T1000 (cell line): ENCODE measurements at regions not wholly inside any gene's neighbourhood (a gene's known extent, or its start where the extent isn't known, plus 50 kb on each side); places are given as distances from the start of the nearest gene placed in this dataset.

ENCODE experiments used
- DNase-seq: peaks from one replicate; lab custom pipeline; 2025; ENCODE audit warnings: mixed read lengths; lab: John Stamatoyannopoulos, UW

DNA sequence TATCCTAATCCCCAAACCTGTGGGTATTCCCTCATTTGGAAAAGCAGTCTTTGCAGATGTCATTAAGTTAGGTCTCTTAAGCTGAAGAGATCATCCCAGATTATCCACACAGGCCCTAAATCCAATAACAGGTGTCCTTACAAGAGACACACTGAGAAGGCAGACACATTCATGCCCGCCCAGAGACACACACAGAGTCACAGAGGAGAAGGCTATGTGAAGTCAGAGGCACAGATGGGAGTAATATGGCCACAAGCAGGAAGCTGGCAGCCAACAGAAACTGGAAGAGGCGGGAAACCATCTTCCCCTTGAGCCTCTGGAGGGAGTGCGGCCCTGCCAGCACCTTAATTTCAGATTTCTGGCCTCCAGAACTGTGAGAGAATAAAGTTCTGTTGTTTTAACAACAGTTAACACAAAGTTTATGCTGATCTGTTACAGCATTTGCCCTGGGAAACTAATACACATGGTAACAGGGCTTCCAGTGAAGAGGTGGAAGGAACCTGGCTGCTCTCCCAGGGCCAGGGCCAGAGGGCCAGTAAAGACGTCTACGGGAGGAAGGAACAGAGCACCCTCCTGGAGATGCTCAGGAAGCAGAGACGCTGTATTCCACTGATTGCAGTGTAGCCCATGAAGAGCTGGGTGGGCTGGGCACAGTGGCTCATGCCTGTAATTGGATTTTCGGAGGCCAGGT lies 217.5 kb downstream of the GLI2 start:
- no peak for DNase-seq

DNA sequence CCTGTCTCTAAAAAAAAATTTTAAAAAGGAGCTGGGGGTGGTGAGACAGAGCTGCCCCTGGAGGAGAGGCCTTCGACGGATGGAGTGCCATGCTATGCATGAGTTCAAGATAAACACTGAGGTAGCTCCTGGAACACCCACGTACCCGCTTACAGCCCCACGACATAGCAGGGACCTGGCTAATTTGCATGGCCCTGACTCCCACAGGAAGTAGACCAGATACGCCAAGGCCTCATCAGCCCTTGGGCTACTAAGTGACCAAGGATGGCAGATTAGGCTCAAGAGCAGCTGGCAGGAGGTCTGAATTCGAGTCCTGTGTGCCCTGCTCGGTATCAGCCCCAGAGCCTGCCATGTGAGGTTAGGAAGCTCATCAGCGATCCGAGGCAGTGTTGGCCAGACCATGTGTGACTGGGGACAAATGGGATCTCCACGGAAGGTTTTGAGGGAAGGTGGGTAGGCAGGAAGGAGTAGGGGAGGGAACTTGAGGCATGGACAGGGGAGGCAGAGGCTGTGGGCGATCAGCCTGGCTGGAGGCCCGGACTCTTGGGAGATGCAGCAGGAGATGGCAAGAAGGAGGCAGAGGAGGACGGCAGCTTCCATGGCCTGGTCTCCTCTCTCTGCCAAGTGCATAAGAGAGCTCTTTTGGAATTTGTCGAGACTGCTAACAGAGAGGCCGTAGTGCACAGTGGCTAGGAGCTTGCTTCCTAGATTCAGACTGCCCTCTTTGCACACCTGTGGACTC lies 218.3 kb downstream of the GLI2 start:
- no peak for DNase-seq

DNA sequence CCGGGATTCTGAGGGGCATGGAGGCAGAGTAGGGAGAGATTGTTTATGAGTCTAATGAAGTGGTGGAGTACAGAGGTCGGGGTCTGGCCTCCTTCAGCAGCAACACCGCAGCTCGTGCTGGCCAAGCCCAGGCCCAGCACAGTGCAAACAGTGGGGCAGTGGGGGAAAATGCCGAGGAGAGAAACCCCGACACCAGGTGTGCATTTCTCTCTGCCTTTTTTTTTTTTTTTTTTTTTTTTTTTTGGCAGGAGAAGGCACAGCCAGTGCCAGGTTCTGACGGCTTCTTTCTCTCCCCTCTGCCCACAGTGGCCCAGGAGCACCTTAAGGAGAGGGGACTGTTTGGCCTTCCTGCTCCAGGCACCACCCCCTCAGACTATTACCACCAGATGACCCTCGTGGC lies 219.3 kb downstream of the GLI2 start:
- no peak for DNase-seq

DNA sequence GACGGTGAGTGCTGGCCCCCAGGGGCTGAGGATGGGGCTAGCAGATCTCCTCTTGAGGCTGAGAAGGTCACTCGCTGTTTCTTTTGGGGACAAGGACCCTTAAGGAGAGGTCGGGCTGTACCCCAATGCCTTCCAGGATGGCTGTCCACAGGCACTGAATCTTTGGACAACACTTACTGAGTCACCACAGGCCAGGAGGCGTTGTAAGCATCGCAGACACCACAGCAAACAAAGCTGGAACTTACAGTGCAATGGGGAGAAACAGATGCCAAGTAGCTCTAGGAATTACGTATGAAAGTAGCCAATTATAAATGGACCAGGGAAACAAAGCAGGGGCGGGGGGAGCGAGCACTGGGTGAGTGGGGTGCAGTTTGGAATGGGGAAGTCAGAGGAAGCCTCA lies 219.8 kb downstream of the GLI2 start:
- DNase-seq = no peak

DNA sequence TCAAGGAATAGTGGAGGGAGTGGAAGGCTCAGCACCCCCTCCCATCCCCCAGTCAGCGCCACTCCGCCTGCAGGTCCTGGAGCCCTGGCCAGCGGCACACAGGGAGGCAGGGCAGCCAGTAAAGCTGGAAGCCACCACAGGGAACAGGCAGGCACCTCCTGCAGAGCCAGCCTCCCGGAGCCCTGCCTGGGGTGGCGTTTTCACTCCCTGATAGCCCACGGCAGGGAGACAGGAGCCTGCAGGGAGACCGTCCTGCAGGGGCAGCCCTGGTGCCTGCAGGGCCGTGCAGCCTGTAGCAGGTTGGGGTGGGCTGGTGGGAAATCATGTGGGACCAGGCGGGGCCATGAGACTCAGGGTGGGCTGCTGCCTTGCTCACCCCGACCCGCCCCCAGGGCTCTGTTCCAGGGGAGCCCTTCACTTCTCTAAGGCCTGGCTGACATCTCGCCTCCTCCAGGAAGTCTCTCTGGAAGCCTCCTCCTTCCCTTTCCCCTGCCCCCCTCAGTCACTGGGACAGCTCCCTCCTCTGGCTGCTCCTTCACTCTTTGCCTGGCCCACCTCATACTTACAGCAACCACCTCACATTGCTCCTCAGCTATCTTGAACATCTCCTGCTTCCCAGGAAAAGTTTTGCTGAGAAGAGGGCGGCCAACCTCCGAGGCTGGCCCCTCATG lies 221.0 kb downstream of the GLI2 start:
- DNase-seq = no peak

DNA sequence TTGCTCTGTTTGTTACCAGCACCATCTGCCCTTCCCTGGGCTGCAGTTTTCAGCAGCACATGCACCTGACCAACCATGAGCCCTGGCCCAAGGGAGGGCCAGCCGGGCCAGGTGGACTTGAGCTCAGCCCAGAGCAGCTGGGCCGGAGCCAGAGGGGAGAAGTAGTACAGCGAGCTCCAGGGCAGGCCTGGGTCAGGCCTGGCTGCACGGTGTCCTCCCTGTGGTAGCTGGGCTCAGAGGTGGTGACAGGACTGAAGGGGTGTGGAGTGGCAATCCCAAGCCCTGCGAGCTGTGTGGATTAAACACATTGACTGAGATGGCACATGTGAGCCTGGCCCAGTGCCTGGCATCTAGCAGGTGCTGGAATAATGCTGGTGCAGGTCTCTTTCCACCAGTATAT lies 222.2 kb downstream of the GLI2 start:
- DNase-seq = no peak

DNA sequence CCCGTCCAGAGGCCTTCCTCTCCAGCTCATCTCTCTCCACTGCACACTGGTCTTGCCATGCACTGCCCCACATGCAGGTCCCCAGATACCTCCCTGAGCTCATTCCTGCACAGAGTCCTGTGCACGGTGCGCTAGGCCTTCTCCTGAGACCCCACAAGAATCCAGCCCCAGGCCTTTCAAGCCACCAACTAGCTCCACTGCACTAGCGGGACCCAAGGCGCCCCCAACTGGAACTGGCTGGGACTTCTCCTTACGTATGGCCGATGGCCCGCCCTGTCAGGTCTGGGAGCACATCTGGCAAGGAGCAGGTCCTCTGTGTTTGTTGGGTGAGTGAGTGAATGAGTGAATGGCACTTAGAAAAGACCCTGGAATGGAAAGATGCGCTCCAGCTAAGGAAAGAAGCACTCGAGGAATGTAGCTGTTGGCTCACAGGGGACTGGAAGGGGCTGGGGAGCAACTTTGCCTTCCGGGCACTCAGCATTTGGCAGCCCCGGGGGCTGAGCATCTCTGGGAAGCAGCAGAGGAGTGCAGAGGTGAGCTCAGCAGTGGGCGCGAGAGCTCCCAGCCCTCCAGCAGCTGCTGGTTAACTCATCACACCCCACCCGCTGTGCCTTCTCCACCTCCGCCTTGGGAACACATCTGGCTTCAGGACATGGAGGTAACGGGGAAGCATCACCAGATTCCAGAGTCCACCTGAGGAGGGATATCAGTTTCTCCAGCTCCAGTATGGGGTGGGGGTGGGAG lies 223.1 kb downstream of the GLI2 start:
- no peak for DNase-seq

DNA sequence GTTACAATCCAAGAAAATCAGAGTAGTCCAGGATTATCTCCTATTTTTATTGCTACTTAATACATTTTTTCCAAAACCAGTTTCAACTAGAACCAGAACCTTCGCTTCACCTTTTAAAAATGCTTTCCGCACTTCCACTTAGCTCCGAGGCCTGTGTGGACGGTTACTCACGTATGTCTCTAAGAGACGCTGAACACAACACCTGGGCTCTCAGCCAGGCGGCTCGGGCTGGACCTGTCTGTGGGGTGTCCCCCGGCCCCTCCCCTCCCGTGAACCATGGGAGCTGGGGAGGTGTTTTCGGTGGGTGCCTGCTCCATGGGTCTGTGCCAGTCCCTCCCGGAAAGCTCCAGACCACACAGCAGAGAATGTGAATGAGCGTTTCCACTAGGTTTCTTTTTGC lies 223.8 kb downstream of the GLI2 start:
- no peak for DNase-seq

DNA sequence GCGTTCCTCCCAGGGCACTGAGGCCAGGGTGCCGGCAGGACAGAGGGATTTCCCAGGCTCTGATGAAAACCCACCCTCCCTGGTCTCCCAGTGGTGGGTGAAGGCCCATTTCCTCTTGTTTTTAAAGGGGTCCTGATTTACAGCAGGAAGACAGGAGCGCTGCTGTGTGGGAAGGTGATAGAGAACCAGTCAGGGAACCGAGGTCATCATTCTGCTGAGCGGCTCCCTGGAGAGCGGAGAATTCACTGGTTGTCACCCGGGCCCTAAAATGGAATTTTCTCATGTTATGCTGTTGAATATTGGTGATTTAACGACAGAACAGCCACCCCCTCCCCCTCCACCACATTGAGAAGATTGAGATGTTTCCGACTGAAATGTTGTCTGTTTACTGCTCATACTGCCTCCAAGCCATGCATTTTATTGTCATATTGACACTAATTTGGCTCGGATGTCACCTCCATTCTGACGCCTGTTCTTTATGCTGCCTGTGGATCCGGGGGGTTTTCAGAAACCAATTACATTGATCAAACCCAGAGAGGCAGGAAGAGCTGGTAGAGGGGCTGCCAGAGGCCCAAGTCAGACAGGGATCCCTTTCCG lies 225.2 kb downstream of the GLI2 start:
- DNase-seq = no peak

DNA sequence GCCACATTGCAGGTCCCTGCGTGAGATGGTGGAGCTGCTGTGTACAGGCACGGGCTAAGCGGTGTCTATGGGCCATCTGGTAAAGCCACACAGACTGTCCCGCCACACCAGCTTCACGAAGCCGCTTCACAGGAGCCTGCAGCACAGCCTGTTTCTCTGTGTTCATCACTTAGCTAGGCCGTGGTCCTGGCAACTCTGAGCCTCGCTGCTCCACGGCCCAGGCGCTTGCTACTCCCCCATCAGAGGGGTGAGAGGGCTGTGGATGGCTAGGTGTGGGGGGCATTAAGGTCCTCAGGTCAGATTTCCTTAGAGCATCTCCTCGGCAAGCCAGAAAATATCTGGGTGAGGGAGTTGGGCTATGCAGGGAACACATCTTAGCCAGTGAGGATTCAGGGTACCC lies 225.7 kb downstream of the GLI2 start:
- no peak for DNase-seq

DNA sequence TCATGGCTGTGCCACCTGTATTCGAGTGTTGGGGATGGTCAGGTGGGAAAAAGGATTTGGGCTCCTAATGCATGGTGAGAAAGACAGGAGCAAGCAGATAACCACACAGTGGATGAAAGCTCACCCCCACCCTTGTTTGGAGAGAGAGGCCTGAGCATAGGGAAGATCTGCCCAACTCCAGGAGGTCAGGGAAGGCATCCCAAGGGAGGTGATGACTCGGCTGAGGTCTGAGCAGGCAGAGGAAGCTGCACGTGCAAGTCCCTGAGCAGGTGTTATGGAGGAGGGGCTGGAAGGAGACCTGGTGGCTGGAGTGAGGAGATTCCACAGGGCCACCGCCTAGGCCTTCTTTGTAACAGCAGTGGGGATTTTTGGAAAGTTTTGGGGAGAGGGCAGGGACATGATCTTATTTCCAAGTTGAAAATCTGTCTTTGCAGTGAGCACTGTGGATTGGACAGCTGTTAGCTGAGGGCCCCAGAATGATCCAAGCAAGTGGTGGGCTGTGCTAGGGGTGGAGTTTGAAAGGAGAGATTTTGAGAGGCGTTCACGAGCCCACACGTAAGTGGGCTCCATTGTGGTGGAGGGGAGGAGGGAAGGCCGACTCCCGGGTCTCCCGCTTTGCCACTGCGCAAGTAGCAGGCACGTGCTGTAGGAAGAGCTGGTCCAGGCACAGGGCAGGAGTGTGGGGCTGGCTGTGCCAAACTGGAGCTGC lies 228.5 kb downstream of the GLI2 start:
- DNase-seq = no peak

DNA sequence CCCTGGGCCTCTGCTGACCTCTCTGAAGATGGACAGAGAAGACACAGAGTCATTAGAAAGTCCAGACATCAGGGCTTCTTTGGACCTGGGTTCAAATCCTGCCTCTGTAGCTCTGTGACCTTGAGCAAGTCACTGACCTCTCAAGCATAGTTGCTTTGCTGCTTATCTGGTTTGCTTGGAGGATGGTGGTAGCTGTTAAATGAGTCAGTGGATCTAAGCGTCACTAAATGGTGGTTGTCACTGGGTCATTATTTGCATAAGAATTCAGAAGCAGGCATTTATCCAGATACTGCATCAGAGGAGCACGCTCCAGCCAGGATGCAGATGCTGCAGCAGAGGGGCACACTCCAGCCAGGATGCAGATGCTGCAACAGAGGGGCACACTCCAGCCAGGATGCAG lies 229.2 kb downstream of the GLI2 start:
- no peak for DNase-seq

DNA sequence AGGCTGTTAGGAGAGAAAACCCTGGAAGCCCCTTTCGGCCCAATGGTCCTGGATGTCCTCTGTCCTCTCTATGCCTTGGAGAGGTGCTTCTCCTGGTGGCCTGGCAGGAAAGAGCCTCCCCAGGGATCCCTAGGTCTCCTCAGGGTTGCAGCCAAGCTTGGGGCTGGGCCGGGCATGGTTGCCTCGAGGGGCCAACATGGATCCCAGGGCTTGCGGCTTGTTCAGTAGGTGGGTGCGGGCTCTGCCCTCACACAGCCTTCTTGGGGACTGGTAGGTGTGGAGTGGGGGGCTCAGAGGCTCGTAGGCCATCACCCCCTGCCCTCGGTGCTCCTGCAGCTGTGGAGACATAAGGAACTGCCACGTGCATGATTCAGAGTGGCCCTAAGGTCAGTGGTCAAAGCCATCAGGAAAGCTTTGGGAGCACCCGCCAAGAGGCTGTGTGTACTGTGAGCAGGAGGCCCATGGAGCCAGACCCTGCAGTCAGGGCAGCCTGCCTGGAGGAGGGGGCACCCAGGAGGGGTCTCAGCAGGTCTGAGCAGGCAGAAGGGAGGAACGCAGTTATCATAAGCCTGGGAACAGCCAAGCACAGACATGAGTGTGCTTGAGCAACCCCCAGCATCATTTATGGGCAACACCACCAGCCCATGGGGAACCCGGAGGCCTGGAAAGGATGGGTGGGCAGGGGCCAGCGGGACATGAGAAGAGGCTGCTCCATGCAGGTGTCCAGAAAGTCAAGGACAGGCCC lies 231.0 kb downstream of the GLI2 start:
- DNase-seq = no peak

DNA sequence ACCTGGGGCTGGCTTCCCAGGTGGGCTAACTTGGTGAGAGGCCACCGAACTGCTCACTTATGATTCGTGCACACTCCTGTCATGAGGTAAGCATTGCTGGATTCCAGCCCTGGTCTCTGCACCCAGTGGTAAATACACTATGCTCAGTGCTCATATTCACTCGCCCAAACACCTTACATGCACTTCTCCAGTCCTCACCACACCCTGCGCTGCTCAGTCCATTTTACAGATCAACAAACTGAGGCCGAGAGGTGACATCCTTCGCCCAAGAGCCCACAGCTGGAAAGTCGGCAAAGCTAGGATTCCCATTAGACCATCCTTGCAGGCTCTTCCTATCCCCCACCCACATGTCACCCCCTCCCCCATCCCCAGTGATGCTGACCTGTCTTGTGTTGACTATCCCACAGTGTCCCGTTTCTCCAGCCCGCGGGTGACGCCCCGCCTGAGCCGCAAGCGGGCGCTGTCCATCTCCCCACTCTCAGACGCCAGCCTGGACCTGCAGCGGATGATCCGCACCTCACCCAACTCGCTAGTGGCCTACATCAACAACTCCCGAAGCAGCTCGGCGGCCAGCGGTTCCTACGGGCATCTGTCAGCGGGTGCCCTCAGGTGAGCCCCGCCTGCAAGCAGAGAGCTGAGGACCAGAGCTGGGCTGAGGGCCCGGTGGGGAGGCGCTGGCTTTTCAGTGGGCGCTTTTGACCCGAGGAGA lies 232.8 kb downstream of the GLI2 start:
- no peak for DNase-seq

DNA sequence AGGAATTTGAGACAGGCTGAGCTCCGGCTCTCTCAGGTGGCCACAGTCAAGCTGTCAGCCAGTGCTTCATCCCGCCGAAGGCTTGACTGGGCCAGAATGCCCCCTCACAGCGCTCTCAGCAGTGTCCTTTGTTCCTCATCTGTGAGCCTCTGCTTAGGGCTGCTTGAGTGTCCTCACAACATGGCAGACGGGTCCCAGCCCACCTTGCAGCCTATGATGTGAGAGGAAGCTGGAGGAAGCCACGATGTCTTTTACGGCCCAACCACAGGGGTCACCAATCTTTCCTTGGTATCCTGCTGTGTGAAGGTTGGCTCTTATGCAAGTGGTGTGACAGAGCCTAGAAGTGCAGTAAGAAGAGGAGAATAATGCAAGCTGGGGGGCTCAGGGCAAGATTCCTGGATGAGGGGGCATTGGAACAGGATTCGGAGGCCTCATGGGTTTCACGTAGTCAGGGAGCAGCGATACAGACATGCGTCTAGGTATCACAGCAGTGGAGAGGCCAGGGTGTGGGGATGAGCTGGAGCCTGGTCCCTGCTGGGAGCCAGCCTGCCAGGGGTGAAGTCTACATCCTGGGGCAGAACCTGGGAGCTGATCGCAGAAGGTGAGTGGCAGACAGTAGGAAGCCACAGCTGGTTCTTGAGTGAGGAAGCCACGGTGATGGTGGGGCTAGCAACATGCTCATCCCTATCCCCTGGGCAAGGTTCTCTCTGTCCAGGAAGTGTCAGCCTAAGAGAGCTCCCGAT lies 234.1 kb downstream of the GLI2 start:
- no peak for DNase-seq

DNA sequence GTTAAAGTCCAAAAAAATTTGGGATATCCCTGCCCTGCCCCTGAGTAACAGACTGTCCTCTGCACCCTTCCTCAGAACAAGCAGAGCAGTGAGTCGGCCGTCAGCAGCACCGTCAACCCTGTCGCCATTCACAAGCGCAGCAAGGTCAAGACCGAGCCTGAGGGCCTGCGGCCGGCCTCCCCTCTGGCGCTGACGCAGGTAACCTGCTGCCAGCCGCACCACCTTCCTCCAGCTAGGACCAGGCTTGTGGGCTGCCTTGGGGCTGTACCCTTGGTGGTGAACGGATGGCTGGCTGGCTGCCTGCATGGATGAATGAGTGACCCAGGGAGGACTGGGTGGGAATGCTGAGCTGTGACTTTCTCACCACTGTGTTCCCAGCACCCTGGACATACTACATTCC lies 236.2 kb downstream of the GLI2 start:
- DNase-seq = no peak

DNA sequence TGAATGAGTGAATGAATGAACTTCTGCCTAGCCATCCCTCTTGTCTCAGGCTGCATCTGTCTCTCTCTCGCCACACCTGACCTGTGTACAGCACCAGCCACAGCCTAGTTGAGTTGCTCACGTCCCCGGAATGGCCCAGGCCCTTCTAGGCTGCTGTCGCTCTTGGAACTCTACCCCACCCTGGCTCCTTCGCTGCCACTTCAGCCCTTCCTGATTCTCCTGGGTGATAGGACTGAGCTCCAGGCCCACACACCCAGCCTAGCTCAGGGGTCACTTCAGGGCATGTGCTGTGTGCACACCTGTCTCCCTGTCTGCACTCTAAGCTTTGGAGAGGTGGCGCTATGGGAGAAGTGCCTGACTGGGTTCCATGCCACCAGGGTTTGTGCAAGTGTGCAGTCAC lies 236.6 kb downstream of the GLI2 start:
- DNase-seq = no peak

DNA sequence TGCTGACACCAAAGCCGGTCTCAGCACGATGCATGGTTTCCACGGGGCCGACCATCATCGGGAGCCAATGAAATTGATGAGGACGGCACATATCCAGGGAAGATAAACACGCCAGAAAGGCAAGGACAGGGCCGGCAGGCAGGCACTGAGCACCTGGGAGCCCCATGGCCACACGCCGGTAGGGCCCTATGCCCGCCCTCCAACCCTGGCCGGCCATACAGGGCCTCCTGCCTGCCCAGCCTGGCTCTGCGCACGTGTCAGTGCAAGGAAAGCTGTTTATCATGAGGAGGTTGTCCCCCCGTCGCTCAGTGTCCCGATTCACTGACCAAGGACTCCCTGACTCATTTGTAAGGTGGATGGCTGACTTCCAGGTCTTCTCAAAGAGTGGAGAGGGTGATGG lies 237.5 kb downstream of the GLI2 start:
- no peak for DNase-seq

DNA sequence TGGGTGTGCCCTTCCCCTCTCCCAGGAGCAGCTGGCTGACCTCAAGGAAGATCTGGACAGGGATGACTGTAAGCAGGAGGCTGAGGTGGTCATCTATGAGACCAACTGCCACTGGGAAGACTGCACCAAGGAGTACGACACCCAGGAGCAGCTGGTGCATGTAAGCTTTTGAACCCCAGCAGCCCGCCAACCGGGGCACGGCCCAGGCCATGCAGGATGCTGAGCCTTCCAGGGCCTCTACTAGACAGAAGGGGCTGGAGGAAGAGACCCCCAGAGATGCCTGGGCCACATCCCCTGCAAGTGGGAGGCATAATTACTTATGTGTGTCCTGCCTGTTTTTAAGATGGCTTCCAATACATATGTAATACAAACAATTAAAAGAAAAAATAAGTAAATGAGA lies 239.3 kb downstream of the GLI2 start:
- DNase-seq = no peak
